GM12892 (cell line): ENCODE measurements at regions not wholly inside any gene's neighbourhood (a gene's known extent, or its start where the extent isn't known, plus 50 kb on each side); places are given as distances from the start of the nearest gene placed in this dataset.
"Not testable (repeated sequence)": the region's sequence is repeated elsewhere in the genome, so short reads cannot be mapped to it uniquely, and the experiment has no call there.

ENCODE experiments used
- DNase-seq: peaks from one replicate; pipeline ENCODE4 v3.0.0; 2011; ENCODE audit not compliant: insufficient read length
- FAIRE-seq: peaks from 2 replicates; lab custom pipeline; 2011; peaks lifted over from hg19 to GRCh38; lab: Jason Lieb, UNC
- POLR2A ChIP-seq: IDR thresholded peaks from 2 replicates; pipeline ENCODE4 v1.6.1; 2011; ENCODE audit warnings: low read depth, low read length, control low read depth
- POLR2AphosphoS5 ChIP-seq: IDR thresholded peaks from 2 replicates; pipeline ENCODE4 v1.6.1; 2011; ENCODE audit warnings: low read depth, low read length, control low read depth
- TAF1 ChIP-seq: IDR thresholded peaks from 2 replicates; pipeline ENCODE4 v1.6.1; 2011; ENCODE audit warnings: low read depth, mild to moderate bottlenecking, control low read depth, low read length, borderline replicate concordance

DNA sequence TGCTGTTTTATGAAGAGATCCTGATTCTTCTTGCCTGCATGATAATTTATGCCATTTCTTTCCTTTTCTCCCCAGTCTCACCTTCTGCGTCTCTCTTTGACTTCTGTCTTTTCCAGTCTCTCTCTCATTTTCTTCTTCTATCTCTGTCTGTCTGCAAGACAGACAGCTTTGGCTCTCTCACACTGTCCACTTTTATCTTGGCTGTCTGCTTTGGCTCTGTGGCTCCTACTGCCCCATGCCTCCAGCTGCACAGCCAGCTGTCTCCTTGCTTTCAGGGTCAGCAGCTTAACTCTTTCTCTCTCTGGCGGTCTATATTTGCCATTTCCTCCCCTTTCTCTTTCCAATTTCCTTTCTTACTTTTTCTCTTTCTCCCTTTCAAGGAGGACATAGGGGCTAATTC is 971.1 kb upstream of the COX7C start:
- FAIRE-seq (no peak), DNase-seq (no peak)
- TF ChIP-seq POLR2A = no peak

DNA sequence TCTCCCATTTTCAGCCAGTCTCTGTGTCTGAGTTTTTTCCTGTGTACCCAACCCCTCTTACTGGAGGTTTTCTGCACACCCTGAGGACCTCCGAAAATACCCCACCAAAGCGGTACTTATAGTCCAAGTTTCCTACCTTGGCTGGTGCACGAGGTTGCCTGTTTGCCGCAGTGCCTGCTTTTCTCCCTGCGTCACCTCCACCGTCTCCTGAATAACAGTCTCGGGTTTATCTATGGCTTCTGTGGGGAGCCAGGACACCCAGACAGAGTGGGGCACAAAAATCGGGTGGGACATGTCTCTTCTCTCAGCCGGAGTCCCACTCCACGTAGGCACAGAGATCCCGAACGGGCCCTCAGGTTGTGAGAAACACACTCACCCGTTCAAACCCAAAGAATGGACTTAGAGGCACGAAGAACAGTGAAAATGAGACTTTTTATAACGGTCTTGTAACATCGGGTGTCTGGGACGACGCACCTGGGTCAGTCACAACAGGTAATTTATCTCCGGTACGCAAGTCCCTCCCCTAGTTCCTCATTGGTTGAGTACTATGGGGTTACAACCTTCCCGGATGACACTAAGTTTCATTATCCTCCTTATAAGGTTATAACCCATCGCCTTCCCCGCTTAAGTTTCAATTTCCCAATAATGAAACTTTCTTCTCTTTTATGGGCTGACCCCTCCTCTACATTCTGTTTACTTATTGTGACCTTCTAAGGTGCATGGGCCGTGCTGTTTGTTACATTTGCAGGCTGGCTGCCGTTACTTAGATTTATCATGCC is 970.2 kb upstream of the COX7C start:
- no peak for FAIRE-seq
- no peak for DNase-seq
- no peak for TF ChIP-seq POLR2A
- TF ChIP-seq TAF1 = no peak
- no peak for TF ChIP-seq POLR2AphosphoS5

DNA sequence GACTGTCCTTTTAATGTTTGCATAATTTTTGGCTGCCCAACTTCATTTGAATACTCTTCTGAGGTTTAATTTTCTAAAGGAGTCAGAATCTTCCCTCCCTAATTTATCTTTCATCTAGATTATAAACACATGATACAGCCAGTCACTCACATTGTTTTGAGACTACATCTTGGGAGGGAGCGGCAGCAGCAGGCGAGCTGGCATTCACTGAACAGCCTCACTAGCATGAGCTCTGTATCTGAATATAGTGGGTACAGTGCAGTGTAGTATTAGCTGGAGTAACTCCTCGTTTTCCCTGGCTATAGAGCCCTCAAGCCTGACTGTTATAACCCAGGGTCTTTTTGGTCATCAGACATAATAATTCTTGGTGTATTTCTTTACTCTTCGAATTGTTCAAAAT is 969.2 kb upstream of the COX7C start:
- FAIRE-seq (no peak), DNase-seq (no peak)
- TF ChIP-seq POLR2AphosphoS5 (no peak), POLR2A (no peak)

DNA sequence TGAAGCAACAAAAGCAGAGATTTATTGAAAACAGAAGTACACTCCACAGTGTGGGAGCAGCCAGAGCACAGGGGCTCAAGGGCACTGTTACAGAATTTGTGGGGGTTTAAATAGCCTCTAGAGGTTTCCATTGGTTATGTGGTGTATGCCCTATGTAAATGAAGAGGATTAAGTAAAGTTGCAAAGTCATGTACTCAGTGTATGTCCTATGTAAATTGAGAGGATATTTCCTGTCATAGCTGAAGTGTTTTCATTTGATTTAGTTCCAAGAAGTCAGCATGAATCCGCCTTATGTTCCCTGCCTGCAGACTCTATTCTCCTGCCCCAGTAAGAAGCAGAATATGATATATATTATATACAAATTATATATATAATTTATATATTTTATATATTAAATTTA is 966.0 kb upstream of the COX7C start:
- DNase-seq (no peak), FAIRE-seq (no peak)
- no peak for TF ChIP-seq POLR2AphosphoS5
- no peak for TF ChIP-seq POLR2A
- TF ChIP-seq TAF1 = no peak

DNA sequence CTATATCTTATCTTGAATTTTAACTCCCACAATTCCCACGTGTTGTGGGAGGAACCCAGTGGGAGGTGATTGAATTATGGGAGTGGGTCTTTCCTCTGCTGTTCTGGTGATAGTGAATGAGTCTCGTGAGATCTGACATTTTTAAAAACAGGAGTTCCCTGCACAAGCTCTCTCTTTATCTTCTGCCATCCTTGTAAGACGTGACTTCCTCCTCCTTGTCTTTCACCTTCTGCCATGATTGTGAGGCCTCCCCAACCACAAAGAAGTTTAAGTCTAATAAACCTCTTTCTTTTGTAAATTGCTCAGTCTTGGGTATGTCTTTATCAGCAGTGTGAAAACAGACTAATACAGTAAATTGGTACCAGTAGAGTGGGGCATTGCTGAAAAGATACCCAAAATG is 963.6 kb upstream of the COX7C start:
- not testable (repeated sequence) for FAIRE-seq, DNase-seq

DNA sequence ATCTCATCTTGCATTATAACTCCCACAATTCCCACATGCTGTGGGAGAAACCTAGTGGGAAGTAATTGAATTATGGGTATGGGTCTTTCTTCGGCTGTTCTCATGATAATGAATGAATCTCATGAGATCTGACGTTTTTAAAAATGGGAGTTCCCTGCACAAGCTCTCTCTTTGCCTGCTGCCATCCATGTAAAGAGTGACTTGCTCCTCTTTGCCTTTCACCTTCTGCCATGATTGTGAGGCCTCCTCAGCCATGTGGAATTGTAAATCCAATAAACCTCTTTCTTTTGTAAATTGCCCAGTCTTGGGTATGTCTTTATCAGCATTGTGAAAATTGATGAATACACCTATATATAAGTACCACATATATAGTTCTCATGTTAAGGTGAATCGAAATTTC is 961.7 kb upstream of the COX7C start:
- FAIRE-seq = no peak
- DNase-seq = no peak
- no peak for TF ChIP-seq TAF1
- no peak for TF ChIP-seq POLR2A
- TF ChIP-seq POLR2AphosphoS5 = no peak

DNA sequence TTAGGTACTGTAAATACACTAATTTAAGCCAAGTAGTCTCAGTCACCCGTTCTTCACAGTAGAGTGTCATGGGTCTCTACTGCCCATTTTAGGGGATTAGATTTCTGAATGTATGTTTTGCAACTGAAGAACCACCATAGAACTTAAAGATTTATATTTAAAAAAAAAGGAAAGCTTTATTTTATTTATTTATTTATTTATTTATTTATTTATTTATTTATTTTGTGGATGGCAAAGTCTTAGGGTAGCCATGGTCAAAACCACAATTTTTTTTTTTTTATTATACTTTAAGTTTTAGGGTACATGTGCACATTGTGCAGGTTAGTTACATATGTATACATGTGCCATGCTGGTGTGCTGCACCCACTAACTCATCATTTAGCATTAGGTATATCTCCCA is 960.4 kb upstream of the COX7C start:
- FAIRE-seq, DNase-seq: not testable (repeated sequence)

DNA sequence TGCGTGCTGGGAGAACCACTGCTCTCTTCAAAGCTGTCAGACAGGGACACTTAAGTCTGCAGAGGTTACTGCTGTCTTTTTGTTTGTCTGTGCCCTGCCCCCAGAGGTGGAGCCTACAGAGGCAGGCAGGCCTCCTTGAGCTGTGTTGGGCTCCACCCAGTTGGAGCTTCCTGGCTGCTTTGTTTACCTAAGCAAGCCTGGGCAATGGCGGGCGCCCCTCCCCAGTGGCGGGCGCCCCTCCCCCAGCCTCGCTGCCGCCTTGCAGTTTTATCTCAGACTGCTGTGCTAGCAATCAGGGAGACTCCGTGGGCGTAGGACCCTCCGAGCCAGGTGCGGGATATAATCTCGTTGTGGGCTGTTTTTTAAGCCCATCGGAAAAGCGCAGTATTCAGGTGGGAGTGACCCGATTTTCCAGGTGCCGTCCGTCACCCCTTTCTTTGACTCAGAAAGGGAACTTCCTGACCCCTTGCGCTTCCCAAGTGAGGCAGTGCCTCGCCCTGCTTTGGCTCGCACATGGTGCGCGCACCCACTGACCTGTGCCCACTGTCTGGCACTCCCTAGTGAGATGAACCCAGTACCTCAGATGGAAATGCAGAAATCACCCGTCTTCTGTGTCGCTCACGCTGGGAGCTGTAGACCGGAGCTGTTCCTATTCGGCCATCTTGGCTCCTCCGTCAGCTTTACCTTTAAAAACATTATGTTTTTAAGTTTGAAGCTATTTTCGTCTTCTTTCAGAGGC is 954.6 kb upstream of the COX7C start:
- not testable (repeated sequence) for DNase-seq

DNA sequence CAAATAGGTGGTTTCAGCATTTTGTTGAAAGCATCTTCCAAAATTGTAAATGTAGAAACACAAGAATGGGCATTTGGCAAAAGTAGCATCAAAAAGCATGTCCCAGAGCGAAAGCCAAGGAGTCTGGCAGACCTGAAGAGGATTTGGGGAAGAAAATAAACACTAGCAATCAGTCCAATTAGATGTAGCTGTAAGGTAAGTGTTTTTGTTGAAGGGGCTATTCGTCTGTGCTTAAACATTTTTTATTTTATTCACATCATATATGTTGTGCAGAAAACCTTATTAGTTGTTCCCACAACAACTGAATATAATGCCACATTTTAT is 954.1 kb upstream of the COX7C start:
- TF ChIP-seq POLR2A (no peak), TAF1 (no peak)
- FAIRE-seq (no peak), DNase-seq (no peak)

More for the DNA sequence above, 954.6 kb upstream of the COX7C start:
- not testable (repeated sequence) for FAIRE-seq

DNA sequence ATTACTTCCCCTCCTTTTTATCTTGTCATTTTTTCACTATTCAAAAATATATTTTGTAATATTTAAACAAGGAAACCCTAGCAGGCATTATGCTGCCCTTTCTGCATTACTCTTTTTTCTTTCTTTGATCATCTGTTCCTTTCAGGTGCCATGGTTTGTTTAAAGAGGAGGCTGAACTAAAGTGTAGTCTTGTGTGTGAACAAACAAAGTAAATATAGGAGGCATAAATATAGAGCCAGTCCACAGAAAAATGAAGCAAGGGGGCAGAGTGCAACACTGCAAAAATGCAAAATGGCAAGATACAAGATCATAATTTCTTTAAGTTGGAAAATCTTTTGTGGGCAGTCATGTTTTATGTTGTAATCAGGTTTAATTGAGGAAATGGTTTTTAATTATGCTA is 947.3 kb upstream of the COX7C start:
- TF ChIP-seq TAF1 (no peak), POLR2AphosphoS5 (no peak), POLR2A (no peak)
- no peak for FAIRE-seq
- DNase-seq = no peak

DNA sequence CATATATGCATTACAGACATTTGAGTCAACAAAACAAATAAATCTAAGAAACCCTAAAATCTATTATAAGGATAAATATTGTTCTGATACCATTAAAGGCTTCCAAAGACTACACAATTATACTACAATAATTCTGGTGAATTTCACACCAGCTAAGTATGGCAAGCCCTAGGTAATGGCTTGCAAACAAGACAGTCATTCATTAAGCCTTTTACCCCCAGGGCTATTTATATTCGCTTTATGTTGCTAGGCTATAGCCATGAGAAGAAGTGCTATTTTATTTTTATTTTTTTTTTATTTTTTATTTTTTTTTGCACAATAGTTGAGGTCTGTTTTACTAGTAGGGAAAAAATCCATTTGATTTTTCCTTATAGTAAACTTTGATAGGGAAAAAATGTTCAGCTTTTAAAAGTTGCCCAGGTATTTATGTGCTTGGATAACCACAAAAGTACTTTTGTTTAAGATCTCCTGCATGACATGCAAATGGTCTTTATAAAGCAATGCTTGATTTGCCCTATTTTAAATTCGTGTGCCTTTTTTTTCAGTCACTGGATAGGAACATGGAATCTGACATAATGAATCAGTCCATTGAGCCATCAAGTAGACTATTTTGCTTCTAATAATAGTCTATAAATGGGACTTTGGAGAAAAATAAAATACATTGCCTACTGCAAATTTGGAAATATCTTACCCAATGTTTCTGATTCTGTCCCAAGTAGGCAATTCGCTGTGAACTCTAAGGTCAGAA is 946.3 kb upstream of the COX7C start:
- DNase-seq (no peak), FAIRE-seq (no peak)
- TF ChIP-seq TAF1 (no peak), POLR2AphosphoS5 (no peak), POLR2A (no peak)

DNA sequence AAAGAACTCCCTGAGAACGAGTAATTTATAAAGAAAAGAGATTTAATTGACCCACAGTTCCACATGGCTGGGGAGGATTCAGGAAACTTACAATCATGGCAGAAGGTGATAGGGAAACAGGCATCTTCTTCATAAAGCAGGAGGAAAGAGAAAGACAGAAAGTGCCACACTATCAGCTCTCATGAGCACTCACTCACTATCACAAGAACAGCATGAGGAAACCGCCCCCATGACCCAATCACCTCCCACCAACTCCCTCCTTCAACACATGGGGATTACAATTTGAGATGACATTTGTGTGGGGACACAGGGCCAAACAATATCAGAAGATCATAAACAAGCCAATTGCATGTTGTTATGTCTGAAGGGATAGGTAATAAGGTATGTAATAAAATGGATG is 935.9 kb upstream of the COX7C start:
- FAIRE-seq = no peak
- TF ChIP-seq TAF1 = no peak
- no peak for TF ChIP-seq POLR2AphosphoS5
- TF ChIP-seq POLR2A = no peak
- DNase-seq = no peak
